Left cardiac atrium (tissue), 4 donors: ENCODE measurements at regions not wholly inside any gene's neighbourhood (a gene's known extent, or its start where the extent isn't known, plus 50 kb on each side); places are given as distances from the start of the nearest gene placed in this dataset.

Source experiments
- ATAC-seq, 2 donors: fragments of 200-7000 bp; cut with Tn5 transposase; one replicate each; pipeline ENCODE4 v1.9.1; 2020; ENCODE audit warnings: mild to moderate bottlenecking in 2 of 2, moderate library complexity in 2 of 2
- DNase-seq: peaks from one replicate; pipeline ENCODE4 v3.0.0-alpha.2; 2020
- intact Hi-C, 2 donors: fragments of 100-400 bp; cut with DNase I; formaldehyde crosslinking; loops; one replicate each; pipeline versions ENCODE4 v1.14.1 to v1.15.1; 2022 to 2023
- donor health status: DM: no; HTN: yes; CAD: no.
- donor health status: DM: no; HTN: yes; CAD: no; lungs with severe emphysema.
- donor health status: DM: yes; HTN: yes; CAD: no.
- donor health status: Dilated cardiomyopathy.

- no peak for ATAC-seq
- intact Hi-C loops: no loop called here
- no peak for DNase-seq
Measured at GRCh38 chr5:3145641-3146040, 394.2 kb upstream of the IRX2 start.

GRCh38 chr5:3143382-3143781, 391.9 kb upstream of the IRX2 start:
- intact Hi-C loops: no loop called here
- no peak for ATAC-seq
- DNase-seq: no peak

GRCh38 chr5:3142261-3143027, 391.0 kb upstream of the IRX2 start:
- ATAC-seq: no peak
- intact Hi-C loops: no loop called here
- DNase-seq: no peak

DNA sequence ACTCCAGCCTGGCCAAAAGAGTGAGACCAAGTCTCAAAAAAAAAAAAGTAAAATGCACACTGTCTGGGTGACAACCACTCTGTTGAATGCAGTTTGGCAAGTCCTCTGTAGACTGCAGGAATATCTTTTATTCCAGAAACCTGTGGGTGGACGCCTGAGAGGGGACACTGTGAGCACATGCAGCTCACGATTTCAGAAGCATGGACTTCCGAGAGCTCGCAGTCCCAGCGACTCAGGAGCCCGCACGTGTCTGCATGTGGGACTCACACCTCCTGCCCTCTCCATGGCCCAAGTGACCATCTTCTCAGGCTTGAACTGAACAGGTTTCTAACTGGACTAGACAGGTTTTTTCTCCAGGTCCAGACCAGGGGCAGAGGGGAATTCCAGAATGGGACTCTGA, 388.6 kb upstream of the IRX2 start:
- intact Hi-C loops: no loop called here
- DNase-seq: no peak
- ATAC-seq: no peak

- intact Hi-C loops: no loop called here
- no peak for ATAC-seq
- no peak for DNase-seq
Measured at GRCh38 chr5:3139499-3139931, 388.0 kb upstream of the IRX2 start.

DNA sequence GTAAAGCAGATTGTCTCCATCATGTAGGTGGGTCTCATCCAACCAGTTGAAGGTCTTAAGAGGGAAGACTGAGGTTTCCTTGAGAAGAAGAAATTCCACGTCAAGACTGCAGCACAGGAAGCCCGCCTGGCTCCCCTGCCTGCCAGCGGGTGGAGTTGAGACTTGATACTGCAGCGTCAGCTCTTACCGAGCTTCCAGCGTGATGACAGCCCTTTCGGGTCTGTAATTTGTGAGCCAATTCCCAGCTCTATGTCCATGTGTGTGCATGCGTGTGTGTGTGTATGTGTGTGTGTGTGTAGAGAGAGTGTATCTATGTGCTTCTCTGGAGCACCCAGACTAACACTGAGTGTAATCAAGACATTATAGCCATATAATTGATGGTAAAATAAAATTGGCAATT, 379.7 kb upstream of the IRX2 start:
- intact Hi-C loops: no loop called here
- ATAC-seq: no peak
- no peak for DNase-seq

- DNase-seq: no peak
- ATAC-seq: no peak
- intact Hi-C loops: no loop called here
Measured at GRCh38 chr5:3129252-3129651, 377.8 kb upstream of the IRX2 start.

DNA sequence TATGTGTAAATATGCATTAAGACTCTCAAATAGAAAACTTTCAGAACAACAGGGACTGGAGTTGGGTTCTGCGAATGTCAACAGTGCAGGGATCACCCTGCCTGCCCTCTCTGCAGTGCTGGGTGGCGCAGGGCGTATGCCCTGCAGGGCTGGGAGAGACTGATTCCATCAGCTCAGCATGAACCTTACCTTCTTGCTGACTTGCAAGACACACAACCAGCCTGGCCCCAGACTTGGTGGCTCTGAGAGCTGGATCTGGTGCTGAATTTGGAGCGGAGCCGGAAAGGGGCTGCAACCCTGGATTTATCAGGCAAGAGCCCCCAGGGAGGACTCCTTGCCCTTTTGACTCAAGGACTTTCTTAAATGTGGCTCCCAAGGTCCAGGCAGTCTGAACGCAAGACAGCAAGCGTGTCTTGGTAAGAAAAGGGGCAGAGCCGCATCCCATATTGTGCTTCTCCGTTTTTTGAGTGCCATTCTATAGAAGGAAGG, 376.0 kb upstream of the IRX2 start:
- DNase-seq: no peak
- no peak for ATAC-seq
- intact Hi-C loops: no loop called here

DNA sequence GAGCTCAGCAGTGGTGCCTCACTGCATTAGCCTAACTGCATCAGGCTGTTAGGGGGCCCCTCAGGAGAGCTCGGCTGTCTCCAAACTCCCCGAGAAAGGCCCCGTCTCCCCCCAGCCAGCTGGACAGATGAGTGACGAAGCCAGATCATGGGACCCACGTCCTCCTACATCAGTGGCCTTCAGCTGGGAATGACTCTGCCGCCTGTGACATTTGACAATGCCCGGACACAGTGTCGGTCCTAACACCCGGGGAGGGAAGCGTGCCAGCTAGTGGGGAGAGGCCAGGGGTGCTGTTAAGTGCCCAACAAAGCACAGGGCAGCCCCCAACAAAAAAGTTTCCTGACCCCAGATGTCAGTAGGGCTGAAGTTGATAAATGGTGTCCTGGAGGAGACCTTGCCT, 375.2 kb upstream of the IRX2 start:
- intact Hi-C loops: no loop called here
- ATAC-seq: no peak
- no peak for DNase-seq

DNA sequence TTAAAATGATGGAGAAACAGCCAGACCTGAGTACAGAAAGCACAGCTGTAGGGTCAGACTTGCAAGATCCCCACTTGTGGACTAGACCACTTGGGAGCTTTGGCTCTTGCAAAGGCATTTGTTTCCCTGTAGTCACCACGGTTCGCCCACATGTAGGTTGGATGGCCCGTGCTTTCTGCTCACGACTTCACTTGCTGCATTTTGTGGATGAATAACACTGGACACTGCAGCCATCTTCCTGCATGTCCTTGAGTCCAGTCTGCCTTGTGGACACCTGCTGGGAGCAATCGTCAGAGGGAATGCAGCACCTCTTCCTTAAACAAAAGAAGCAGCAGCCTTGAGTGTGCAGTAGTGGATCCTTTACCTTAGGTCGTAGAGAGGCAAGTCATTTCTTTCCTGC, 372.9 kb upstream of the IRX2 start:
- DNase-seq: no peak
- no peak for ATAC-seq
- intact Hi-C loops: no loop called here

GRCh38 chr5:3123763-3124157, 372.3 kb upstream of the IRX2 start:
- intact Hi-C loops: no loop called here
- DNase-seq (no peak), ATAC-seq (no peak)

DNA sequence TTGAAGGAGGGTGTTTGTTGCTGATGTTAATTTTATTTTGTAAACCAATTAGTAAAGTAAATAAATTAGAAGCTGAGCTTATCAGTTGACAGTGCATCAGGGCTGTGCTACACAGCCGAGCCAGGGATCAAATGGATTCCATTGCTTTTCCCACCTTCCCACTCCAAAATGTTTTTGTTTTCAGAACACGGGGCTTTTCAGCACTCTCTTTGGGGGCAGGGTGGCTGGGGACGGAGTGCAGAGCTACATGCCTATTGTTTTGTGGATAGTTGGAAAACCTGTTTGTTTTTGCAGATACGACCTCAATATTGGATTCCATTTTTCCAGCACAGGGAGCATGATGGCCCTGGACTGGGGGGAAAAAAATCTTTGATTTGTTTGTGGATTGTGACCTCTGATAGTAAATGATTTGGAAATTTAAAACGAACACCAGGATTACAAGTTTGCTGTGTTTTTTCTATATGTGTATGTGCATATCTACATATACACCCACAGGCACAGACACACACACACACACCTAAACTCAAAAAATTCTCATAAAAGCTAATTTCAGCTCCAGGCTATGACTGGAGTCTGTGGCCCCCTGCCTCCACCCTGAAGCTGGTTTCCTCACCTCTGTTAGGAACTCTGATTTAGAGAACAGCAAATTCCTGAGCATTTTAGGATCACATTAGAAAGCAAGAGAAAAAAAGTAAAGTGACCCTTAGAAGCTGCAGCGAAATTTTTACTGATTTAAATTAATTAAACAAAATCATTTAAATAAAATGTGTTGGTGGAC, 371.7 kb upstream of the IRX2 start:
- ATAC-seq (no peak), DNase-seq (no peak)
- intact Hi-C loops: no loop called here

DNA sequence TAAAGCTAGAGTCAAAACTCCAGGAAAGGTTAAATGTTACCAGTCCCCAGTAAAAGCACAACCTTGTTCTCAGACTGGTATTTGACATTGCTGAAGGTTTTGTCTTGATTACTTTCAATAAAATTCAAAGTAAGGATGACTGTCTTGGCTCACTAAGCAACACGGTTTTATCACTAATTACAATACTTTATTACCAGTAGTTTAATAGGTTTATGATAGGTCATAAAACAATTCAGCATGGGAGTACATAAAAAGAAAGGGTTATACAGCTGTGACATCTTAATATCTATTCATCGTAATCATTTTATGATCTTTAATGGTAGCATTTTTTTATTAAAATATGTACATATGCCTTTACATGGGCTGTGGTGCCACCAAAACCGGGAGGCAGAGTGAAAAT, 370.7 kb upstream of the IRX2 start:
- DNase-seq (no peak), ATAC-seq (no peak)
- intact Hi-C loops: no loop called here

- intact Hi-C loops: no loop called here
- DNase-seq (no peak), ATAC-seq (no peak)
Measured at GRCh38 chr5:3121813-3122212, 370.3 kb upstream of the IRX2 start.

DNA sequence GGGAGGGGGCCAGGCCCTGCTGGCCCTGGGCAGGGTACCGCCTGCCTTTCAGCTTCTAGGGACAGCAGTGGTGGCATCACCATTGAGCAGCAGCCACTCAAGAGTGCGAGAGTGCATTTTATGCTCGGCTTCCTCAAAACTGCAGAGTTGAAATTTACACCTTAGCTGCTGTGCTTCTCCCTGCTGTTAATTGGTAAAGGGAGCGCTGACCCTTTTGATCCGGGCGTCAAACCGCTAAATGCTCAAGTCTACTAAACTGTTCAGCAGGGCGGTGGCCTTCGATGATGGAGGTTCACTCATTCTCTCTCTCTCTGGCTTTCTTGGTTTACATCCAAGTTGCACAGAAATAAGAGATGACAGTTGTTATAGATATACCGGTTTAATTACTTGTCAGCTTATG, 368.6 kb upstream of the IRX2 start:
- intact Hi-C loops: no loop called here
- DNase-seq: no peak
- ATAC-seq: no peak

DNA sequence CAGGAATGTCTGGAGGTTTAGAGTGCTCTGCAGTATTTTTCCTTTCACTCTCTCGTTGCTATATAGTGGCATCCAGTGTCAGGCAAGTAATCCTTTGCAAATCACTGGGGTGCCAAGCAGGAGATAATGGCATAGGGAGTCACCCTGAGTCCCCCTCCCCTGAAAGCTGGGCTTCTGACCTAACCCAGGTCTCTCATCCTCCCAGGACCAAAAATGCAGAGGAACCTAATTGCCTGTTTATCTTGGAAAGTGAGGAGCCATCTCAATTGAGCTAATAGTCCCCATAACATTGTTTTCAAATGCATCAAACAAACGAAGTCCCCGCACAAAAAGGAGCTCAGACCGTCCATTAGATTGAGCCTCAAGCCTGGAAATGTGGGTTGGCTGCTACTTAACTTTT, 368.0 kb upstream of the IRX2 start:
- intact Hi-C loops: no loop called here
- ATAC-seq (no peak), DNase-seq (no peak)

- ATAC-seq: no peak
- DNase-seq: no peak
- intact Hi-C loops: no loop called here
Measured at GRCh38 chr5:3118340-3118739, 366.9 kb upstream of the IRX2 start.

DNA sequence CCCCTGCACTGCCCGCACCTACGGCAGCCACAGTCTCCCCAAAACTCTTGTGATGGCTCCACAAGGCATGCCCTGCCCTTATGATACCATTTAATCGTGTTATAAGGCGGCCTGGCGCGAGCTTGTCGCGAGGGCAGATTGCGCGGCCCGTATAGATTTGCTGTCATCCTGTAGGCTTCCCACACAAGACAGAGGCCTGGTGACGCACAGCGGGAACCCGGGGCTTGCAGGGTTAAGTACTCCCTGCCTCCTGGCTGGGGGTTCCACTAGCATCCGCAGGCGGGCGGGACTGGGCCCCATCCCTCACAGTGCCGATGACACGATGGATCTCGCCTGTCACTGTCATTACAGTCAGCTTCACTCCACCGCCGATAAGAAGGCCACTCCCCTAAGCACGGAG, 364.9 kb upstream of the IRX2 start:
- no peak for DNase-seq
- intact Hi-C loops: no loop called here
- no peak for ATAC-seq

GRCh38 chr5:3114467-3114866, 363.0 kb upstream of the IRX2 start:
- ATAC-seq (no peak), DNase-seq (no peak)
- intact Hi-C loops: no loop called here

GRCh38 chr5:3110371-3110770, 358.9 kb upstream of the IRX2 start:
- DNase-seq (no peak), ATAC-seq (no peak)
- intact Hi-C loops: no loop called here

DNA sequence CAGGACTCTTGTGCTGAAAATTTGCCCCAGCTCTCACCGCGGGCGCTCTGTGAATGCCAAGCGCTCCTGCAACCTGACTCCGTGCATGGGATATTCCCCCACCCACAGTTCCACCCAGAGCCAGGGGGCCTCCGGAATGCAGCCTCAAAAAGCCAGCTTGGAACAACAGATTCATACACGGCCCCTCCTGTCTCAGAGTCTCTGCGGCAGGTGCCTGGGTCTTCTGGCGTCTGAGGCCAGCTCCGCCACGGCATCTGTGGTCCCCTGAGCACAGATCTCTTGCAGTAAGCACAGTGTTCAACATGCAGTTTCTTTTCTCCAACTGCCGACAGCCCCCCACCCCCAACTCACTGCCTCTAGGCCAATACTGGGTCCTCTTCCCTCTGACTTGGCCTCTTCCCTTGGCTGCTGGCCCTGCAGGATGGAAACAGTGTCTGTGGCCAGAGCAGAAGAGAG, 355.7 kb upstream of the IRX2 start:
- ATAC-seq (no peak), DNase-seq (no peak)
- intact Hi-C loops: no loop called here
